AG09319 (cell line): ENCODE measurements at regions not wholly inside any gene's neighbourhood (a gene's known extent, or its start where the extent isn't known, plus 50 kb on each side); places are given as distances from the start of the nearest gene placed in this dataset.
A peak's percentile ranks its signal among the peaks of the same experiment; 100 is the strongest.
"Not testable (repeated sequence)": the region's sequence is repeated elsewhere in the genome, so short reads cannot be mapped to it uniquely, and the experiment has no call there.

Experiments
- DNase-seq: peaks from one replicate; pipeline ENCODE4 v3.0.0-alpha.2; 2010; ENCODE audit warnings: low read depth; ENCODE audit errors: extremely low read depth
- TF ChIP-seq, protein P1 (sequence below): IDR thresholded peaks from 2 replicates; pipeline ENCODE4 v1.5.1; 2011; ENCODE audit warnings: low read depth, mild to moderate bottlenecking, inconsistent platforms, low read length, moderate library complexity

DNA sequence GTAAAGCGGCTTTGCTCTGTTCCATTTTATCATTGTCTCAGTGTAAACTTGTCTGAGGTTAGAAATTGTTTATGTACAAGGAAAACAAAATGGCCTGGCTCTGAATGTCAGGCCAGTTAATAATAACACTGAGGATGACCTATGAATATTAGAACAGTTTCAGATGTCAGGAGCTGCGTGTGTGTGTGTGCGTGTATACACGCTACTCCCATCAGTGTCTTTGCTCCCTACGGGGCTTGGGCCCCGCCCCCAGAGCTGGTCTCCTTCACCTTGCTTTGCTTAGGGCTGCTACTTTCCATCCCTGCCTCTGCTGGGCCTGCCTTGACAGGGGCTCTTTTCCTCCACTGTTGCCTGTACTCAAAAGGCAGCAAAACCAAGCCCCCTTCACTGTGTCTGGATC lies 142.3 kb upstream of the BET1 start:
- peak; percentile 25 for DNase-seq
- TF ChIP-seq, protein P1, sequence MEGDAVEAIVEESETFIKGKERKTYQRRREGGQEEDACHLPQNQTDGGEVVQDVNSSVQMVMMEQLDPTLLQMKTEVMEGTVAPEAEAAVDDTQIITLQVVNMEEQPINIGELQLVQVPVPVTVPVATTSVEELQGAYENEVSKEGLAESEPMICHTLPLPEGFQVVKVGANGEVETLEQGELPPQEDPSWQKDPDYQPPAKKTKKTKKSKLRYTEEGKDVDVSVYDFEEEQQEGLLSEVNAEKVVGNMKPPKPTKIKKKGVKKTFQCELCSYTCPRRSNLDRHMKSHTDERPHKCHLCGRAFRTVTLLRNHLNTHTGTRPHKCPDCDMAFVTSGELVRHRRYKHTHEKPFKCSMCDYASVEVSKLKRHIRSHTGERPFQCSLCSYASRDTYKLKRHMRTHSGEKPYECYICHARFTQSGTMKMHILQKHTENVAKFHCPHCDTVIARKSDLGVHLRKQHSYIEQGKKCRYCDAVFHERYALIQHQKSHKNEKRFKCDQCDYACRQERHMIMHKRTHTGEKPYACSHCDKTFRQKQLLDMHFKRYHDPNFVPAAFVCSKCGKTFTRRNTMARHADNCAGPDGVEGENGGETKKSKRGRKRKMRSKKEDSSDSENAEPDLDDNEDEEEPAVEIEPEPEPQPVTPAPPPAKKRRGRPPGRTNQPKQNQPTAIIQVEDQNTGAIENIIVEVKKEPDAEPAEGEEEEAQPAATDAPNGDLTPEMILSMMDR: no peak

DNA sequence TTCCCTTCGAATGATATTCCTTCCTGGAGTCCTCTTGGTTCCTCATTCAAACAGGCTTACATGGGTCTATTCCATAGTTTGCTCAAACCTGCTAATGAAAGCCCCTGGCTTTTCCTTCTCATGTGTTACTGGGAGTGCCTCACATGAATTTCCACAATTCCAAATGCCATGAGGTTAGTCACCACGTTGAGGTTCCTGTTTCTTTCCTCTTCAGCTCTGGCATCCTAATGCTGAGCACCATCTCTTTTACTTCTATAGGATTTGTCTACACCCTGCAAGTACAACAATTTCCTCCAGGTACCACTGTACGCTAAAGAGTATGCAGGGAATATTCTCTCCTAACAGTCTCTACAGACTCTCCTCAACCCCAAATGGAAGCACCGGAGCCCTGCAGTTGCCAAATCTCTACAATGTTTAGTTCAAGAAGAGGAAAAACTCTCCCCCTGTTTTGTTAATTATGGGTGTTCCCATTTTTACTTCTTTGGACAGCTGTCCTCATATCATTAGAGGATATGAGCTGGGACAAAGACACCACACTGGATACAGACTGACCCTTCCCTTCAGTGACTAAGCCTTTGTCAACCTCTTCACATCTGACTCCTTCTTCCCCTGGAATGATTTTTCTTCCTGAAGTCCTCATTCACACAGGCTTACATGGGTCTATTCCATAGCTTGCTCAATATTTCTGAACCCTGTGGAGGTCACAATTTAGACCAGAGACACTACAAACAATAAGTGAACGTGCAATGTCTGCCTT lies 145.8 kb upstream of the BET1 start:
- TF ChIP-seq, protein P1: no peak
- DNase-seq: no peak

DNA sequence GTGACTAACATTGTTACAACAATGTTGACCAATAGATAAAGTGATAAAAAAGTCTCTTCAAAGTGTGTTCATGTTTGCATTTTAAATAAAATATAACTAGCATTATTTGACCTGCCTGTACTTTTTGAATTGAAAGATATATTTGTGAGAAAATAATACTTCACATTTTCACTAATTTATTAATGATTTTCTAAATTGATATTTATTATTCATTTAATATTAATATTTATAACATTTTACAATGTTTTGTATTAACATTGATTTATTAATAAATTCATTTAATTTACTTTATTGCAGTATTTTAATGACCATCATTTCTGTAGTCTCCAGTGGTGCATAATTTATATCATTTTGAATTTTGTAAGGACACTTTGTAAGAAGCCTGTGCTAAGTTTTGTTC lies 150.0 kb upstream of the BET1 start:
- DNase-seq: no peak
- TF ChIP-seq, protein P1: no peak

DNA sequence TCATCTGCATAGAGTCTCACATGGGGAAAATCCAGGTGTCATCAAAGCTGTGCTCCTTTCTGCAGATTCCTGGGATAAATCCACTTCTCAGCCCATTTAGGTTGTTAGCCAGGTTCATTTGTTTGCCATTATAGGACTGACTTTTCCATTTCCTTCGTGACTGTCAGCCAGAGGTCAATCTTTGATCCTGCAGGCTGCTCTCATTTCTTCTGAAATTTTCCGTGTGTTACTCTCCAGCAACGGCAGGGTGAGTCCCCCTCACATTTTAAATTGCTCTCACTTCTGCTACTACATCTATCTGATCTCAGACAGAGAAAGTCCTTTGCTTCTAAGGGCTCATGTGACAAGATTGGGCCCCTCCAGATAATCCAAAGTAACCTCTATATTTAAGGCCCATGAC lies 150.7 kb upstream of the BET1 start:
- no peak for DNase-seq
- TF ChIP-seq, protein P1: no peak

DNA sequence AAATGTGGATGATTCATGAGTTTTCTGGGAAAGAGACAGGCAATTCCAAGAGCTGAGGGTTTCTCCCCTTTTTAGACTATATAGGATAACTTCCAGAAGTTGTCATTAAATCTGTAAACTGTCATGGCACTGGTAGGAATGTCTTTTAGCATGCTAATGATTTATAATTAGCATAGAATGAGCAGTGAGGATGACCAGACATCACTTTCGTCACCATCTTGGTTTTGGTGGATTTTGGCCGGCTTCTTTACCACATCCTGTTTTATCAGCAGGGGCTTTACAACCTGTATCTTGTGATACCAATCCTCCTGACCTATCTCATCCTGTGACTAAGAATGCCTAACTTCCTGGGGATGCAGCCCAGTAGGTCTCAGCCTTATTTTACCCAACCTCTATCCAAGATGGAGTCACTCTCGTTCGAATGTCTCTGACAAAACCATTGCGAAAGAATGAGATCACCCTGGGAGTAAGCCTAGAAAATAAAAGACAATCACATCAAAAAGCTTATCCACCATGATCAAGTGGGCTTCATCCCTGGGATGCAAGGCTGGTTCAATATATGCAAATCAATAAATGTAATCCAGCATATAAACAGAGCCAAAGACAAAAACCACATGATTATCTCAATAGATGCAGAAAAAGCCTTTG lies 153.6 kb upstream of the BET1 start:
- not testable (repeated sequence) for DNase-seq

DNA sequence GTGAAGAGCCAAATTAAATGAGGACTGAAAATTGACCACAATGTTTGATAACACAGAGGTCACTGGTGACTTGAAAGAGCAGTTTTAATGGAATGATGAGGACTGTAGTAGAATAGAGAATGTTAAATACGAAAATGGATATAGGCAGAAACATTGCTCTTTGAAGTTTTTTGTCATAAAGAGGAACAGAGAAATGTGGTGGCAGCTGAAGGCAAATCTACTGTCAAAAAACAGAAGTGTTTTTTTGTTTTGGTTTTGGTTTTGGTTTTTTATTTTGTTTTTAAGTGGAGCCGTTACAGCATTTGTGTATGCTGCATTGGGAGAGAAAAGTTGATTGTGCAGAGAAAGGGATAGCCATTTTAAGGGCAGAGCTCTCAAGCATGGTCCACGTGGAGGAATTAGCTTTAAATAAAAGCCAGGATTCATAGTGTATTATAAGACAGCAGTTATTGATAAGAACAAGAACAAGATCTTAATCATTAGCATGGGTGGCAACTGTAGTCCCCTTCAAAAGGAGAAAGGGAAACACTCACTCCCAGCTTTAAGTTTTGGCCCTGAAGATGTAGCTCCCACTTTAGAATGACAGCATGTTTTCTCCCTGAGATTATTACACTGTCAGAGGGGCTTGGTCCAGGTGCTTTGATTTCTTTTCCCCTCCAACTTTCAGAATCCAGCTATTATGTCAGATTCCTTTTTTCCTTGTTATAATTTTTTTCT lies 156.7 kb upstream of the BET1 start:
- TF ChIP-seq, protein P1: no peak
- DNase-seq: no peak

DNA sequence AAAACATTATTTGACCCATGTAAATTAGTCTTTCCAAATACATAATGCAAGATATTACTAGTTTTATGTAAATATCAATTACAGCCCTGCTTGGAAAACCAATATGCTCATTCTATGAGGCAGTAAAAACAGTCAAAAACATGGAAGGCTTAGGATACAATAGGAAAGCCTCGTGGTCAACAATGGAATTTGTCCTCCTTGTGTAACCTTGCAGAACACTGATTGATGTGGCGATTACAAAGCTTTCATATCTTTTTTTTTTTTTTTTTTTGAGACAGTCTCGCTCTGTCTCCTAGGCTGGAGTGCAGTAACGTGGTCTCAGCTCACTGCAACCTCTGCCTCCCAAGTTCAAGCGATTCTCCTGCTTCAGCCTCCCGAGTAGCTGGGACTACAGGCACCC lies 157.3 kb upstream of the BET1 start:
- DNase-seq: no peak
- TF ChIP-seq, protein P1: no peak
